ENCODE measurements at regions not wholly inside any gene's neighbourhood (a gene's known extent, or its start where the extent isn't known, plus 50 kb on each side); places are given as distances from the start of the nearest gene placed in this dataset.

DNA sequence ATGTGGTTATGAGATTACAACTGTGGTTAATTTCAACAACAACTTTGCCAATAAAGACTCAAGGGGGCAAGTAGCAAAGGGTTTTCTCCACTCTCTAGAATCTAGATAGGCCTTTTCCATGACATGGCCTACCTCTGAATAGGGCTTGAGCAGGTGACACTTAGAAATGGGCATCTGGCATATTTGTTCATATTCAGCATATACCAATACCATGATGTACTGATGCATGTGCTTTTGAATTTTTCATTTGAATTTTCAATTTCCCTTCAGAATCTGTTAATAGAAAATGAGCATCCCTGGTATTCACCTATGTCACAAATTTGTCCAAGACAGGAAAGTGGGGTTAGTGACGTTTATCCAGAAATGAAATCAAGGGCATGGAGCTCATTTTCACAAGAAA is 757.5 kb upstream of the NRSN1 start:
- no peak overlapping the region for H3K4me3 Mint-ChIP-seq
- H3K36me3 Mint-ChIP-seq (ENCODE audit: insufficient read depth in 2 of 2) = no peaks in the 10 kb centered on the region
- no peaks in the 10 kb centered on the region for H3K27me3 Mint-ChIP-seq (ENCODE audit: low read depth)
- H3K9me3 Mint-ChIP-seq = peaks cover 7 to 9% of the 10 kb centered on the region in 2 donors
- no peak for ATAC-seq (replicated peaks in 1 of 2)
- H3K27ac Mint-ChIP-seq = no peak overlapping the region
- H3K4me1 Mint-ChIP-seq (ENCODE audit: low read depth) = no peaks in the 10 kb centered on the region
- no peak for DNase-seq

DNA sequence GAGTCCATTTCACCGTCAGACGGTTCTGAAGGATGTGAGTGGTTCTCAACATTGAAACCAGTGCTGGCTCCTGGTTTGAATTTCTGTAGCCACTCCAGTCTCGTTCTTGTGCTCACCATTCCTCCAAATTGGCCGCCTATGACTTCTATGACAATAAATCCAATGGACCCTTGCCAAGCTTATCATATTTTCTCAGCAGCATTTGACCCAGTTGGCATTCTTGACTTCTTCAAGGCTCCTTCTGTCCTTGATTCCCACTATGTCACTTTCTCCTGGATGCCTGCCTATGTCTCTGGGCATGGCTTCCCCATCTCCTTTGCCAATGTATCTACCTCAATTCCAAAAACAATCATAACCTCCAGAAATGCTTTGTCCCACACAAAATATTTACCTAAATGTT is 756.0 kb upstream of the NRSN1 start:
- Mint-ChIP-seq H3K9me3 (peaks cover 7% of the 10 kb centered on the region in 2 donors), H3K4me1 (ENCODE audit: low read depth) (no peaks in the 10 kb centered on the region), H3K36me3 (ENCODE audit: insufficient read depth in 2 of 2) (no peaks in the 10 kb centered on the region), H3K27me3 (ENCODE audit: low read depth) (no peaks in the 10 kb centered on the region), H3K4me3 (no peak overlapping the region), H3K27ac (no peak overlapping the region)
- DNase-seq (no peak), ATAC-seq (replicated peaks in 1 of 2) (no peak)

DNA sequence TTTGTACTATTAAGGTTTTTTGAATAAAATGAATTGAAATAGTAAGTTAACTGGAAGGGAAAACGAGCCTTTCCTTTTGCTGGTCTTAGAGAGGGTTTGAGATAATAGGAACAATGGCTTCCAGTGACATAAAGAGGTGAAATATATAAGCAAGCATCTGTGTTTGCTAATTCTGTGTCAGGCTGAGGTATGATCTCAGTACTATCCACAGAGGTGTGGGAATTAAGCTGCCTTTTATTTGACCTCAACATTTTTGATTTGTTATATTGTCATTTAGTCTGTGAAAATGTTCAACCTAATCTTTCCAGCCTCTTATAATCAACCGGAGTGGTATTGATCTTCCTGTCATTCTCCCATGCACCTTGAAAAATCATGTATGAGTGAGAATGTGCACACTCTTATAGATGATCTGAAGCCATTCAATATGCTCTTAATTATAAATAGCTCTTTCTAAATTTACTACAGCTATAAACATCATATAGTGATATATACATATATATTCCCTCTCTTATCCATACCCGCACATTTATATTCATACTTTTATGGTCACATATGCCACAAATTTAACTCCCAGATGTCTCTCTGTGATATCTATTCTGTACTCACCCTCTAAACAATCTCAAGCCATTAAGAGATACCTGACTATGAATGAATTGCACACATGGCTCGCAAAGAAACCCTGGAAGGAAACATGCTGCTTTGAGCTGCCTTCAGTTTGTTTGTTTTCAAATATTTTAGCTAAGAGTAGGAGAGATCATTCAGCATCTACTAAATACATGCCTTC is 754.7 kb upstream of the NRSN1 start:
- H3K4me3 Mint-ChIP-seq = no peak overlapping the region
- DNase-seq = no peak
- H3K4me1 Mint-ChIP-seq (ENCODE audit: low read depth) = no peaks in the 10 kb centered on the region

DNA sequence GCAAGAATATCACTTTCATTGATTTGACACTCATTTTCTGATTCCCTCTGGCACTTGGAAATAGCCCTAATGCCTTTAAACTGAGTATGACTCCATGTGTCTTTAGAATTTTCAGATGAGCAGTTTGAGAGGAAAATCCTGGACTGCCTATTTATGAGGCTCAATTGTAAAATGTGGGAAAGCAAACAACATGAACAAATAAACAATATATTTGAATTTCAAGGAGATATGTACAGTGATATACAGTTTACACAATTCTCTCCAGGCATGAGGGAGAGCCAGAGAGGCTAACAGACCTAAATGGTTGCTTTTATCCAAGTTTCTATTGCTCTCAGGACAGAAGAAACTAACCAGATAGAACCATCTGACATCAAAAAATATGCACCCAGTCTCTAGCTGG is 748.2 kb upstream of the NRSN1 start:
- ATAC-seq (replicated peaks in 1 of 2) (no peak), DNase-seq (no peak)
- Mint-ChIP-seq H3K27ac (no peak overlapping the region), H3K36me3 (ENCODE audit: insufficient read depth in 2 of 2) (no peaks in the 10 kb centered on the region), H3K27me3 (ENCODE audit: low read depth) (no peaks in the 10 kb centered on the region), H3K4me3 (no peak overlapping the region), H3K4me1 (ENCODE audit: low read depth) (no peaks in the 10 kb centered on the region), H3K9me3 (peaks cover 2 to 4% of the 10 kb centered on the region in 2 donors)

More for the DNA sequence above, 754.7 kb upstream of the NRSN1 start:
- no peaks in the 10 kb centered on the region for H3K27me3 Mint-ChIP-seq (ENCODE audit: low read depth)
- H3K27ac Mint-ChIP-seq = no peak overlapping the region
- H3K36me3 Mint-ChIP-seq (ENCODE audit: insufficient read depth in 2 of 2) = no peaks in the 10 kb centered on the region
- no peak for ATAC-seq (replicated peaks in 1 of 2)
- H3K9me3 Mint-ChIP-seq = peaks cover 7 to 8% of the 10 kb centered on the region in 2 donors

DNA sequence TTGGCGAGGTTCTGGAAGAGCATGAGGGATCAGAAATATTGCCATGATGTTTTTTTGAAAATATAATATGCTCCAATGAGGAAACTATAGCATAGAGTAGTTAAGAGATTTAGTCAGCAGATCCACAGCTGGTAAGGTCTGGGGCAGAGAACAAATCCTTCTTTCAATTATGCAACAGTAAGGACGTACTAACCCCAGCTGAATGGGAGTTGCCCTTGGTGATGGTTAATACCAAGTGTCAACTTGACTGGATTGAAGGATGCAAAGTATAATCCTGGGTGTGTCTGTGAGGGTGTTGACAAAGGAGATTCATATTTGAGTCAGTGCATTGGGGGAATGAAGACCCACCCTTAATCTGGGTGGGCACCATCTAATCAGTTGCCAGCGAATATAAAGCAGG is 745.5 kb upstream of the NRSN1 start:
- H3K4me3 Mint-ChIP-seq = no peak overlapping the region
- H3K27me3 Mint-ChIP-seq (ENCODE audit: low read depth) = no peaks in the 10 kb centered on the region
- H3K36me3 Mint-ChIP-seq (ENCODE audit: insufficient read depth in 2 of 2) = no peaks in the 10 kb centered on the region
- H3K4me1 Mint-ChIP-seq (ENCODE audit: low read depth) = no peaks in the 10 kb centered on the region
- peaks cover 2 to 4% of the 10 kb centered on the region in 2 donors for H3K9me3 Mint-ChIP-seq
- no peak overlapping the region for H3K27ac Mint-ChIP-seq
- ATAC-seq (replicated peaks in 1 of 2) (no peak), DNase-seq (no peak)

DNA sequence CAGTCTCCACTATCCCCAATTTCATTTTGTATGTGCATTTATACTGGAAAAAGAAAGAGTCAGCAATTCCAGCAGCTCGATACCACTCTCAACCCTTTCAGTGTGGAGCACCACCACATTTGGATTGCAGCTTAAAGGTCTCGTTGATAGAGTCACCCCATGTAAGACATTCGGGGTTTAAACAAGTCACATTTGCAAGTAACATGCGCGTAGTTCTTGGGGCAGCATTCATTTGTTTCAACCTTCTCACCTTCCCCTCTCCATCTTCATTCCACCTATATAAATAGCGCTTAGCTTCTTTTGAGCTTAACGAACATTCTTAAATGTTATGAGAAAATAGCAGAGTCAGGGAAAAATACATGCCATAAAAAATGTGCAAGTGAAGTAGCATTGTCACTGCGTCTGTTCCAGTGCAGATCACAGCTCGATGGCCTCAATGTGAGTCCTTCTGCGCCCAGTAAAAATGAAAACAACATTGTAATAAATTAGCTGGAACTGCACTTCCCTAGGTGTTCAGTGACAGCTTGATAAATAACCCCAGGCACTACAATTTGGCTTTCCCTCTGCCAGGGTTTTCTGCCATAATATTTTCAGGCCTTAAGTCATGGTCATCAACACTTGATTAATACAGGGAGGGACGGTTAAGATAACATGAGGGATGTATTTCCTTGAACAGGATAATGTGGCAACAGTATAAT is 737.8 kb upstream of the NRSN1 start:
- Mint-ChIP-seq H3K9me3 (no peaks in the 10 kb centered on the region), H3K36me3 (ENCODE audit: insufficient read depth in 2 of 2) (no peaks in the 10 kb centered on the region), H3K27ac (no peak overlapping the region), H3K27me3 (ENCODE audit: low read depth) (no peaks in the 10 kb centered on the region), H3K4me3 (no peak overlapping the region), H3K4me1 (ENCODE audit: low read depth) (no peaks in the 10 kb centered on the region)
- DNase-seq = no peak
- no peak for ATAC-seq (replicated peaks in 1 of 2)

DNA sequence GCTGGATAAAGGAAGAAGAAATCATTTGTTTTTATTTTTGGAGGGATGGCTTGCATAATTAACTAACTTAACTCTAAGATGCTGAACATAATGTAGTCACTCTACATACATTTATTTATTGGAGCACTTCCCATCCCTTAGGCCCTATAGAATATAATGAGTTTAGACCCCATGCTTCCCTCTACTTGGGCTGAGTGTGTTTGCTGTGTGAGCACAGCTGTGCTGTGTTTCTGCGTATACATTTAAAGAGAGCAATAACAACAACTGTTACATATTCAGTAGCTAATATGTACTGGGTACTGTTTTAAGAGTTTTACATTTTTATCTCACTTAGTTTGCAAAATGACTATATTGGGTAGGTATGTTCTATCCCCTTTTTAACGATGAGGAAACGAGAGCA is 736.6 kb upstream of the NRSN1 start:
- no peak for ATAC-seq (replicated peaks in 1 of 2)
- no peak overlapping the region for H3K27ac Mint-ChIP-seq
- H3K9me3 Mint-ChIP-seq = no peaks in the 10 kb centered on the region

DNA sequence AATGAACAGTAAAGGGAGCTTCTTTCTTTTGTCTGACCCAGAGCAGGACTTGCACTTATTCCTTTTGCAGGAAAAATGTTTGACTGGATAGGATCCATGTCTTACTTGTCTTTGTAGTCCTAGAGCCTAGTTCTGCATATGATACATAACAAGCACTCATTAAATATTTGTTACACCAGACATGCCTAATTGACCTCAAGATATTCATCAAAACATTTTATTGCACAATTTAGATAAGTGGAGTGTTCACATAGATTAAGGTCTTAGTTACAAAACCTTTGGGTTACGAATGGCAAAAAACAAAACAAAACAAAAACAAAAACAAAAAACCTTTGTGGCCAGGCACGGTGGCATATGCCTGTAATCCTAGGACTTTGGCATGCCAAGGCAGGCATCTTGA is 735.8 kb upstream of the NRSN1 start:
- no peak overlapping the region for H3K4me3 Mint-ChIP-seq
- H3K9me3 Mint-ChIP-seq = no peaks in the 10 kb centered on the region
- ATAC-seq (replicated peaks in 1 of 2) = no peak
- H3K27me3 Mint-ChIP-seq (ENCODE audit: low read depth) = no peaks in the 10 kb centered on the region
- no peaks in the 10 kb centered on the region for H3K4me1 Mint-ChIP-seq (ENCODE audit: low read depth)
- no peak overlapping the region for H3K27ac Mint-ChIP-seq
- H3K36me3 Mint-ChIP-seq (ENCODE audit: insufficient read depth in 2 of 2) = no peaks in the 10 kb centered on the region
- no peak for DNase-seq

More for the DNA sequence above, 736.6 kb upstream of the NRSN1 start:
- no peak for DNase-seq
- Mint-ChIP-seq H3K36me3 (ENCODE audit: insufficient read depth in 2 of 2) (no peaks in the 10 kb centered on the region), H3K27me3 (ENCODE audit: low read depth) (no peaks in the 10 kb centered on the region), H3K4me3 (no peak overlapping the region), H3K4me1 (ENCODE audit: low read depth) (no peaks in the 10 kb centered on the region)

DNA sequence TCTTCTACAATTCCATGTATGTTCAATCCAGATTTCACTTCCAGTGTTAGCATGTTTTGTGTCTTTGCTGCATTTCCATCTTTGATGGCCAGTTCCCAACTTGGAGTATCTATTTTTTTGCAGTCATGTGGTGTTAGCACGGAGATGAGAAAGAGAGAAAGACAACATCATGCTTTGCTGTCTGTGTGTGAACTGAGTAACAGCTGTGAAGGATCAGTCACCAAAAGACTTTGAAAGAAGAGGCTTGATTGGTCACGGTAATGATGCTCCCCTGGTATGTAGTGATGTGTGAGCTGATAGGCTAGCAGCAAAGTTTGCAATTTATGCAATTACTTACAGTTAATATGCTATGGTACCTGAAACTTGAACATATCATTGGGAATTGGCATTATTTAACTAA is 731.3 kb upstream of the NRSN1 start:
- Mint-ChIP-seq H3K4me1 (ENCODE audit: low read depth) (no peaks in the 10 kb centered on the region), H3K36me3 (ENCODE audit: insufficient read depth in 2 of 2) (no peaks in the 10 kb centered on the region), H3K4me3 (no peak overlapping the region), H3K27me3 (ENCODE audit: low read depth) (no peaks in the 10 kb centered on the region), H3K9me3 (no peaks in the 10 kb centered on the region), H3K27ac (no peak overlapping the region)
- ATAC-seq (replicated peaks in 1 of 2) = no peak
- no peak for DNase-seq

DNA sequence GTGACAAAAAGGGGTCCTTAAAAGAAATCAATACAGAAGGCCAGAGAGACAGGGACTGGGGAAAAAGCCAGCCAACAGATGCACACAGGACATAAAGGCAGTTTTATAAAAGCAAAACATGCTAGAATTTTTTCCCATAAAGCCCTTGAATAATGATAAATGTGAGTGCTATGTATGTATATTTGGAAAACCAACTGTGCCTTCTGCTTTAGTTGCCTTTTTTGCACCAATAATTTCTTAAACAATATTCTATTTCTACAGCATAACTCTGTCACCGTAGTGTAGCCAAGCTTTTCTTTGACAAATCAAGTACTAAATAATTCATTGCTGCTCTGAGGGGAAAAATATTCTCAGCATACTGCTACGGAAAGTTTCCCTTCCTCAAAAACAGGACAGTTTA is 730.6 kb upstream of the NRSN1 start:
- DNase-seq (no peak), ATAC-seq (replicated peaks in 1 of 2) (no peak)
- no peaks in the 10 kb centered on the region for H3K27me3 Mint-ChIP-seq (ENCODE audit: low read depth)
- no peaks in the 10 kb centered on the region for H3K36me3 Mint-ChIP-seq (ENCODE audit: insufficient read depth in 2 of 2)
- H3K9me3 Mint-ChIP-seq = no peaks in the 10 kb centered on the region
- H3K4me1 Mint-ChIP-seq (ENCODE audit: low read depth) = no peaks in the 10 kb centered on the region
- no peak overlapping the region for H3K27ac Mint-ChIP-seq
- H3K4me3 Mint-ChIP-seq = no peak overlapping the region

DNA sequence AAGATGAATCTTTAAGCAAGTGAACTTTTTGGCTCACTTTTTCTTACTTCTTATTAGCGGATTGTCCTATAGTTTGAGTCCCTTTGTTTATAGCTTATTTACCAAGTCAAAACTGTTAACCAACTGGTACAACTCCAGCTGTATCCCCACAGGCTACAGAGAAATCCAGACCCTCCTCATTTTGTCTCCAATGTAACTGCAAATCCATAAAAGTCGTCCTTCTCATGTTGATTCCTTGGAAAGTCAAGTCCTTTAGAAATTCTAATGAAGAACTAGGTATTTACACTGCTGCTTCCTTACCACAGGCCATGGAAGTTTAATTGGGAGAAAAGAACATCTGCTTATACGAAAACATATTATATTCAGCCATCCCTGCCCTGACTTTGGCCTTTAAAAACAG is 729.1 kb upstream of the NRSN1 start:
- H3K9me3 Mint-ChIP-seq = no peaks in the 10 kb centered on the region
- no peaks in the 10 kb centered on the region for H3K36me3 Mint-ChIP-seq (ENCODE audit: insufficient read depth in 2 of 2)
- no peak overlapping the region for H3K4me3 Mint-ChIP-seq
- H3K27me3 Mint-ChIP-seq (ENCODE audit: low read depth) = no peaks in the 10 kb centered on the region
- H3K27ac Mint-ChIP-seq = no peak overlapping the region
- no peaks in the 10 kb centered on the region for H3K4me1 Mint-ChIP-seq (ENCODE audit: low read depth)
- ATAC-seq (replicated peaks in 1 of 2) (no peak), DNase-seq (no peak)

DNA sequence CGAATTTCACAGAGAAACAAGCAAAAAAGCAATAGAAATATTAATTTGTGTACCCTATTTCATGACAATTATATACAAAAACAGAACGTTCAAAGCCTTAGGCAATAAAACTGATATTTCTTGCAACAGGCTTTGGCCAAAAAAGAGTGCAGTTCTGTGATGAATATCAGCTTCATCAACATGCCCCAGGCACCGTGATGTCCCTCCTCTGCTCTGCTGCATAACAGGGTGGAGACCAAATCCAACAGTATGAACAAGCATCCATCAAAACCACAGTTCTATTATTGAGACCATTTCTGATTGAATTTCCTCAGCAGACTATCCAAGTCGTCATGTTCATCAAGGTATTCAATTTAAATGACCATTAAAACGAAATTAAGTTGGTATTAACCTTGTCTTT is 722.6 kb upstream of the NRSN1 start:
- H3K36me3 Mint-ChIP-seq (ENCODE audit: insufficient read depth in 2 of 2) = no peaks in the 10 kb centered on the region

DNA sequence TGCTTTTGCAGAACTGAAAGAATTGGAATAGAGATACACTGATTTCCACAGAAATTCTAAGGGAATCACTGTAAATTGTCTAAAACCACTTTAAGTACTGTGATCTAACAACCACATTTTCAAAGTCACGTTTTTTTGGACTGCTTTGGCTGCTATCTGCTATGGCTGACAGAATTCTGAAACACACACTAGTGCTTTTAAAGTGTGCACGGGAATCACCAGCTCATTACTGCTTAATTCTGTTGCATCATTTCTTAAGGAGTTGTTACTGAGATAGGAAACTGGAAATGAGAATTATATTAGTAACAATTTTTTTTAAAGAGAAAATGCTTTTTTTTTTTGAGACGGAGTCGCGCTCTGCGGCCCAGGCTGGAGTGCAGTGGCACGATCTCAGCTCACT is 716.5 kb upstream of the NRSN1 start:
- Mint-ChIP-seq H3K9me3 (peaks cover 0 to 5% of the 10 kb centered on the region in 2 donors), H3K4me3 (no peak overlapping the region), H3K27me3 (ENCODE audit: low read depth) (no peaks in the 10 kb centered on the region), H3K36me3 (ENCODE audit: insufficient read depth in 2 of 2) (peaks cover 0 to 2% of the 10 kb centered on the region in 2 donors), H3K27ac (no peak overlapping the region), H3K4me1 (ENCODE audit: low read depth) (no peaks in the 10 kb centered on the region)
- no peak for DNase-seq
- no peak for ATAC-seq (replicated peaks in 1 of 2)

More for the DNA sequence above, 722.6 kb upstream of the NRSN1 start:
- Mint-ChIP-seq H3K4me3 (no peak overlapping the region), H3K27ac (no peak overlapping the region), H3K4me1 (ENCODE audit: low read depth) (no peaks in the 10 kb centered on the region), H3K9me3 (no peaks in the 10 kb centered on the region), H3K27me3 (ENCODE audit: low read depth) (no peaks in the 10 kb centered on the region)
- ATAC-seq (replicated peaks in 1 of 2) = no peak
- no peak for DNase-seq

DNA sequence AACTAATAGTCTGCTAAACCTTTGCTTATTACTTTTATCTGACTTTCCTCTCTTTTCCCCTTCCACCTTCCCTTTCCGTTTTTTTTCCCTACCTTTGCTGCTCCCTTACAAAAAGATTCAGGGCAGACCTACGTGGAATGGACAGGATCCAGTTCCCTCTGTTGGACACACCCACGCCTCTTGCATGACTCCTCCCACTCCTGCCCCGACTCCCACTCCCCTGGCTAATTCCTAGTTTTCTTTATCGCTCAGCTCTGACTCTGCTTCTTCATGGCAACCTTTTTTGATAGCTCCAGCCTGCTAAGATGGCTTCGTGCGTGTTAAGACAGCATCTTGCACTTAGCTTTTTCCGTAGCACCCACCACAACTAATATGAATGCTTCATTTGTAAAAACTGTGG is 715.6 kb upstream of the NRSN1 start:
- Mint-ChIP-seq H3K27ac (no peak overlapping the region), H3K4me3 (no peak overlapping the region), H3K27me3 (ENCODE audit: low read depth) (no peaks in the 10 kb centered on the region), H3K9me3 (peaks cover 0 to 5% of the 10 kb centered on the region in 2 donors), H3K4me1 (ENCODE audit: low read depth) (no peaks in the 10 kb centered on the region), H3K36me3 (ENCODE audit: insufficient read depth in 2 of 2) (peaks cover 0 to 2% of the 10 kb centered on the region in 2 donors)
- DNase-seq = no peak
- no peak for ATAC-seq (replicated peaks in 1 of 2)

All from activated T-cell treated with anti-CD3 and anti-CD28 coated beads, Interleukin-2, amount 50 U/mL, for 72 hours (primary cell).